GM12892 (cell line): ENCODE measurements at regions not wholly inside any gene's neighbourhood (a gene's known extent, or its start where the extent isn't known, plus 50 kb on each side); places are given as distances from the start of the nearest gene placed in this dataset.

Experiments
- POLR2AphosphoS5 ChIP-seq: IDR thresholded peaks from 2 replicates; pipeline ENCODE4 v1.6.1; 2011; ENCODE audit warnings: low read depth, low read length, control low read depth
- TAF1 ChIP-seq: IDR thresholded peaks from 2 replicates; pipeline ENCODE4 v1.6.1; 2011; ENCODE audit warnings: low read depth, mild to moderate bottlenecking, control low read depth, low read length, borderline replicate concordance

GRCh38 chr16:85381738-85382592 lies 231.2 kb upstream of the GSE1 start:
- TF ChIP-seq POLR2AphosphoS5 (no peak), TAF1 (no peak)
